ENCODE measurements at regions not wholly inside any gene's neighbourhood (a gene's known extent, or its start where the extent isn't known, plus 50 kb on each side); places are given as distances from the start of the nearest gene placed in this dataset.
"Not testable (repeated sequence)": the region's sequence is repeated elsewhere in the genome, so short reads cannot be mapped to it uniquely, and the experiment has no call there.

- ATAC-seq = no peak
- intact Hi-C loops (cut with micrococcal nuclease) = no loop called here
- no peak for DNase-seq
Observed at GRCh38 chr16:5770118-5770517, 672.5 kb upstream of the EEF2KMT start.

- intact Hi-C loops (cut with micrococcal nuclease) = no loop called here
- ATAC-seq = no peak
Observed at GRCh38 chr16:5769513-5769912, 671.9 kb upstream of the EEF2KMT start.

GRCh38 chr16:5768445-5768844 is 670.9 kb upstream of the EEF2KMT start:
- ATAC-seq (no peak), DNase-seq (no peak)
- intact Hi-C loops (cut with micrococcal nuclease) = no loop called here

More at GRCh38 chr16:5769513-5769912, 671.9 kb upstream of the EEF2KMT start:
- DNase-seq = no peak

GRCh38 chr16:5763176-5763575 is 665.6 kb upstream of the EEF2KMT start:
- DNase-seq = no peak
- intact Hi-C loops (cut with micrococcal nuclease) = no loop called here
- ATAC-seq = no peak

- no peak for DNase-seq
- ATAC-seq = no peak
- intact Hi-C loops (cut with micrococcal nuclease) = no loop called here
Observed at GRCh38 chr16:5762362-5762761, 664.8 kb upstream of the EEF2KMT start.

GRCh38 chr16:5761592-5761991 is 664.0 kb upstream of the EEF2KMT start:
- no peak for ATAC-seq
- no peak for DNase-seq
- intact Hi-C loops (cut with micrococcal nuclease) = no loop called here

- DNase-seq (no peak), ATAC-seq (no peak)
- intact Hi-C loops (cut with micrococcal nuclease) = no loop called here
Observed at GRCh38 chr16:5758281-5758680, 660.7 kb upstream of the EEF2KMT start.

GRCh38 chr16:5756969-5757368 is 659.4 kb upstream of the EEF2KMT start:
- intact Hi-C loops (cut with micrococcal nuclease) = no loop called here
- DNase-seq (no peak), ATAC-seq (no peak)

- intact Hi-C loops (cut with micrococcal nuclease) = no loop called here
- ATAC-seq = no peak
- DNase-seq = no peak
Observed at GRCh38 chr16:5753381-5753780, 655.8 kb upstream of the EEF2KMT start.

GRCh38 chr16:5751216-5751615 is 653.6 kb upstream of the EEF2KMT start:
- intact Hi-C loops (cut with micrococcal nuclease) = no loop called here
- no peak for ATAC-seq
- no peak for DNase-seq

- intact Hi-C loops (cut with micrococcal nuclease); DNase-seq; ATAC-seq: not testable (repeated sequence)
Observed at GRCh38 chr16:5750439-5750838, 652.8 kb upstream of the EEF2KMT start.

GRCh38 chr16:5738586-5738985 is 641.0 kb upstream of the EEF2KMT start:
- DNase-seq (no peak), ATAC-seq (no peak)
- intact Hi-C loops (cut with micrococcal nuclease) = no loop called here

GRCh38 chr16:5736209-5736930 is 638.8 kb upstream of the EEF2KMT start:
- DNase-seq (no peak), ATAC-seq (no peak)
- intact Hi-C loops (cut with micrococcal nuclease) = no loop called here

- DNase-seq (no peak), ATAC-seq (no peak)
- intact Hi-C loops (cut with micrococcal nuclease) = no loop called here
Observed at GRCh38 chr16:5735444-5735843, 637.8 kb upstream of the EEF2KMT start.

GRCh38 chr16:5730783-5731182 is 633.2 kb upstream of the EEF2KMT start:
- DNase-seq = no peak
- intact Hi-C loops (cut with micrococcal nuclease) = no loop called here
- no peak for ATAC-seq

GRCh38 chr16:5722116-5722619 is 624.6 kb upstream of the EEF2KMT start:
- DNase-seq (no peak), ATAC-seq (no peak)
- intact Hi-C loops (cut with micrococcal nuclease) = no loop called here

GRCh38 chr16:5715155-5715554 is 617.6 kb upstream of the EEF2KMT start:
- intact Hi-C loops (cut with micrococcal nuclease) = no loop called here
- DNase-seq (no peak), ATAC-seq (no peak)

- intact Hi-C loops (cut with micrococcal nuclease) = no loop called here
- ATAC-seq (no peak), DNase-seq (no peak)
Observed at GRCh38 chr16:5709889-5710288, 612.3 kb upstream of the EEF2KMT start.

GRCh38 chr16:5706211-5706610 is 608.6 kb upstream of the EEF2KMT start:
- no peak for ATAC-seq
- intact Hi-C loops (cut with micrococcal nuclease) = no loop called here
- DNase-seq = no peak

- ATAC-seq = no peak
- intact Hi-C loops (cut with micrococcal nuclease) = no loop called here
Observed at GRCh38 chr16:5704271-5704670, 606.7 kb upstream of the EEF2KMT start.

GRCh38 chr16:5693426-5693825 is 595.8 kb upstream of the EEF2KMT start:
- no peak for DNase-seq
- ATAC-seq = no peak
- intact Hi-C loops (cut with micrococcal nuclease) = no loop called here

More at GRCh38 chr16:5704271-5704670, 606.7 kb upstream of the EEF2KMT start:
- no peak for DNase-seq
